ENCODE measurements at regions not wholly inside any gene's neighbourhood (a gene's known extent, or its start where the extent isn't known, plus 50 kb on each side); places are given as distances from the start of the nearest gene placed in this dataset.
A peak's percentile ranks its signal among the peaks of the same experiment; 100 is the strongest.
"Not testable (repeated sequence)": the region's sequence is repeated elsewhere in the genome, so short reads cannot be mapped to it uniquely, and the experiment has no call there.

- H3K9me3 ChIP-seq: no peaks in the 10 kb centered on the region
- TF ChIP-seq EP300 (IDR thresholded peaks at IDR 0.05) (no peak), POLR2AphosphoS5 (IDR thresholded peaks at IDR 0.05) (no peak), POLR2A (IDR thresholded peaks at IDR 0.05) (no peak)
- TF ChIP-seq, protein P1, sequence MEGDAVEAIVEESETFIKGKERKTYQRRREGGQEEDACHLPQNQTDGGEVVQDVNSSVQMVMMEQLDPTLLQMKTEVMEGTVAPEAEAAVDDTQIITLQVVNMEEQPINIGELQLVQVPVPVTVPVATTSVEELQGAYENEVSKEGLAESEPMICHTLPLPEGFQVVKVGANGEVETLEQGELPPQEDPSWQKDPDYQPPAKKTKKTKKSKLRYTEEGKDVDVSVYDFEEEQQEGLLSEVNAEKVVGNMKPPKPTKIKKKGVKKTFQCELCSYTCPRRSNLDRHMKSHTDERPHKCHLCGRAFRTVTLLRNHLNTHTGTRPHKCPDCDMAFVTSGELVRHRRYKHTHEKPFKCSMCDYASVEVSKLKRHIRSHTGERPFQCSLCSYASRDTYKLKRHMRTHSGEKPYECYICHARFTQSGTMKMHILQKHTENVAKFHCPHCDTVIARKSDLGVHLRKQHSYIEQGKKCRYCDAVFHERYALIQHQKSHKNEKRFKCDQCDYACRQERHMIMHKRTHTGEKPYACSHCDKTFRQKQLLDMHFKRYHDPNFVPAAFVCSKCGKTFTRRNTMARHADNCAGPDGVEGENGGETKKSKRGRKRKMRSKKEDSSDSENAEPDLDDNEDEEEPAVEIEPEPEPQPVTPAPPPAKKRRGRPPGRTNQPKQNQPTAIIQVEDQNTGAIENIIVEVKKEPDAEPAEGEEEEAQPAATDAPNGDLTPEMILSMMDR (IDR thresholded peaks at IDR 0.05): no peak
- no peaks in the 10 kb centered on the region for H3K4me1 ChIP-seq
- H3K36me3 ChIP-seq: no peaks in the 10 kb centered on the region
- H3K4me3 ChIP-seq: no peak overlapping the region
- WGBS, 2 donors: 78 to 80% methylated on average over 6 of the region's 6 CpGs
- H3K27ac ChIP-seq: no peak overlapping the region
- no peak for DNase-seq
- ATAC-seq (ENCODE audit: low FRiP score in 2 of 2): no peak
- no peaks in the 10 kb centered on the region for H3K27me3 ChIP-seq
These were observed 68.3 kb upstream of the RHOU start for GRCh38 chr1:228666686-228667623.

- TF ChIP-seq EP300 (IDR thresholded peaks at IDR 0.05): no peak
- TF ChIP-seq POLR2AphosphoS5 (IDR thresholded peaks at IDR 0.05): no peak
- Histone ChIP-seq H3K27ac (no peak overlapping the region), H3K4me3 (no peak overlapping the region), H3K27me3 (no peaks in the 10 kb centered on the region), H3K36me3 (no peaks in the 10 kb centered on the region), H3K9me3 (no peaks in the 10 kb centered on the region), H3K4me1 (no peaks in the 10 kb centered on the region)
- WGBS, 2 donors: 70 to 85% methylated on average over 4 to 5 of the region's 5 CpGs
- ATAC-seq (ENCODE audit: low FRiP score in 2 of 2) (no peak), DNase-seq (no peak)
These were observed 66.6 kb upstream of the RHOU start for GRCh38 chr1:228668553-228669241.

GRCh38 chr1:228669242-228669585 is 66.1 kb upstream of the RHOU start:
- no peak overlapping the region for H3K27ac ChIP-seq
- 79 to 86% methylated on average over 1 of the region's 1 CpG for WGBS, 2 donors

DNA sequence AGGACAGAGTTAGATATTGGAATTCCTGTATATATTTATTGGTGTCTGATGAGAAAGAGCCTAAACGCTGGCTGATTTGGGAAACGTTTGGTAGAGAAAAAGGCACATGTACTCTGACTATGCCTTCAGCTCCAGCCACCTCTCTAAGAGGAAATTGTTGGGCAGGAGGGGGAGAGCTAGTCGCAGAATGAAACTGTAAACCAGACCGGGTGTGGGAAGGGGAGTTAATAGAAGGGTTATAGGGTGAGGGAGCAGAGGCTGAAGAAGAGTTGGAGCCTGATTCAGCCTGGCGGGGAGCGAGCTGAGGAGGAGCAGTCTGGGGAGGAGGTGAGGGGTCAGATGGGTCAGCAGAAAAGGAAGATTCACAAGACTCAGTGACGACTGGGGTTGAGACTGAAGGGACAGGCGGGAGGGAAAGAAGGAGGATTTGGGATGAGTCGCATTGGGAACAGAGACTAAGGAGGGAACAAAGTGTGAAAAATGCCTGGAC is 54.2 kb upstream of the RHOU start:
- not testable (repeated sequence) for H3K4me3 ChIP-seq; H3K27me3 ChIP-seq; H3K36me3 ChIP-seq; H3K4me1 ChIP-seq; H3K27ac ChIP-seq; H3K9me3 ChIP-seq; ATAC-seq (ENCODE audit: low FRiP score in 2 of 2); DNase-seq
- 44 to 53% methylated on average over 9 of the region's 9 CpGs for WGBS, 2 donors

More at GRCh38 chr1:228669242-228669585, 66.1 kb upstream of the RHOU start:
- Histone ChIP-seq H3K4me3 (no peak overlapping the region), H3K9me3 (no peaks in the 10 kb centered on the region), H3K36me3 (no peaks in the 10 kb centered on the region), H3K4me1 (no peaks in the 10 kb centered on the region), H3K27me3 (no peaks in the 10 kb centered on the region)
- TF ChIP-seq POLR2A (IDR thresholded peaks at IDR 0.05) (no peak), POLR2AphosphoS5 (IDR thresholded peaks at IDR 0.05) (no peak)
- DNase-seq (no peak), ATAC-seq (ENCODE audit: low FRiP score in 2 of 2) (peak; percentile 30 to 82)

- no peak overlapping the region for H3K27ac ChIP-seq
- no peak for TF ChIP-seq POLR2AphosphoS5 (IDR thresholded peaks at IDR 0.05)
- TF ChIP-seq POLR2A (IDR thresholded peaks at IDR 0.05): no peak
- no peak for TF ChIP-seq EP300 (IDR thresholded peaks at IDR 0.05)
- TF ChIP-seq, protein P1 (IDR thresholded peaks at IDR 0.05): no peak
- H3K9me3 ChIP-seq: no peaks in the 10 kb centered on the region
- H3K4me1 ChIP-seq: no peaks in the 10 kb centered on the region
- no peak for DNase-seq
- no peak overlapping the region for H3K4me3 ChIP-seq
- 84 to 91% methylated on average over 3 of the region's 3 CpGs for WGBS, 2 donors
- no peaks in the 10 kb centered on the region for H3K27me3 ChIP-seq
- H3K36me3 ChIP-seq: no peaks in the 10 kb centered on the region
- no peak for ATAC-seq (ENCODE audit: low FRiP score in 2 of 2)
These were observed 51.9 kb upstream of the RHOU start for GRCh38 chr1:228683428-228683827.

- Histone ChIP-seq H3K4me3 (no peak overlapping the region), H3K27ac (peak overlapping the region in 1 of 4 donors; percentile 61)
These were observed 50.7 kb upstream of the RHOU start for GRCh38 chr1:228684607-228685006.

More at GRCh38 chr1:228684607-228685006, 50.7 kb upstream of the RHOU start:
- DNase-seq (no peak), ATAC-seq (ENCODE audit: low FRiP score in 2 of 2) (peak in 1 of 2 donors; percentile 65)
- Histone ChIP-seq H3K9me3 (no peaks in the 10 kb centered on the region), H3K36me3 (no peaks in the 10 kb centered on the region), H3K27me3 (no peaks in the 10 kb centered on the region), H3K4me1 (no peaks in the 10 kb centered on the region)
- TF ChIP-seq EP300 (IDR thresholded peaks at IDR 0.05) (no peak), POLR2AphosphoS5 (IDR thresholded peaks at IDR 0.05) (no peak), POLR2A (IDR thresholded peaks at IDR 0.05) (no peak)
- TF ChIP-seq, protein P1 (IDR thresholded peaks at IDR 0.05): no peak
- WGBS, 2 donors: 52 to 54% methylated on average over 7 of the region's 7 CpGs
